ENCODE measurements at regions not wholly inside any gene's neighbourhood (a gene's known extent, or its start where the extent isn't known, plus 50 kb on each side); places are given as distances from the start of the nearest gene placed in this dataset.
A peak's percentile ranks its signal among the peaks of the same experiment; 100 is the strongest.

GRCh38 chr5:33275391-33275790 lies 165.4 kb upstream of the TARS1 start:
- DNase-seq (ENCODE audit: low read depth in 2 of 3, low spot score in 2 of 3): no peak

GRCh38 chr5:33275921-33276627 lies 164.7 kb upstream of the TARS1 start:
- peak in 1 of 3 donors; percentile 54 for DNase-seq (ENCODE audit: low read depth in 2 of 3, low spot score in 2 of 3)

- no peak for DNase-seq (ENCODE audit: low read depth in 2 of 3, low spot score in 2 of 3)
Observed at GRCh38 chr5:33276628-33276950, 164.2 kb upstream of the TARS1 start.

- DNase-seq (ENCODE audit: low read depth in 2 of 3, low spot score in 2 of 3): no peak
Observed at GRCh38 chr5:33277061-33277650, 163.6 kb upstream of the TARS1 start.

- no peak for DNase-seq (ENCODE audit: low read depth in 2 of 3, low spot score in 2 of 3)
Observed at GRCh38 chr5:33281431-33281843, 159.3 kb upstream of the TARS1 start.

GRCh38 chr5:33282157-33282556 lies 158.6 kb upstream of the TARS1 start:
- DNase-seq (ENCODE audit: low read depth in 2 of 3, low spot score in 2 of 3): no peak

- no peak for DNase-seq (ENCODE audit: low read depth in 2 of 3, low spot score in 2 of 3)
Observed at GRCh38 chr5:33282696-33283095, 158.1 kb upstream of the TARS1 start.

- no peak for DNase-seq (ENCODE audit: low read depth in 2 of 3, low spot score in 2 of 3)
Observed at GRCh38 chr5:33283243-33283642, 157.5 kb upstream of the TARS1 start.

GRCh38 chr5:33284681-33285080 lies 156.1 kb upstream of the TARS1 start:
- no peak for DNase-seq (ENCODE audit: low read depth in 2 of 3, low spot score in 2 of 3)

GRCh38 chr5:33287242-33287641 lies 153.5 kb upstream of the TARS1 start:
- no peak for DNase-seq (ENCODE audit: low read depth in 2 of 3, low spot score in 2 of 3)

GRCh38 chr5:33291216-33292000 lies 149.4 kb upstream of the TARS1 start:
- no peak for DNase-seq (ENCODE audit: low read depth in 2 of 3, low spot score in 2 of 3)

GRCh38 chr5:33297760-33298216 lies 143.0 kb upstream of the TARS1 start:
- DNase-seq (ENCODE audit: low read depth in 2 of 3, low spot score in 2 of 3): no peak

- peak in 2 of 3 donors; percentile 24 to 48 for DNase-seq (ENCODE audit: low read depth in 2 of 3, low spot score in 2 of 3)
Observed at GRCh38 chr5:33299621-33300208, 141.1 kb upstream of the TARS1 start.

GRCh38 chr5:33300209-33300742 lies 140.5 kb upstream of the TARS1 start:
- peak in 1 of 3 donors; percentile 65 for DNase-seq (ENCODE audit: low read depth in 2 of 3, low spot score in 2 of 3)

- no peak for DNase-seq (ENCODE audit: low read depth in 2 of 3, low spot score in 2 of 3)
Observed at GRCh38 chr5:33303579-33304095, 137.1 kb upstream of the TARS1 start.

- DNase-seq (ENCODE audit: low read depth in 2 of 3, low spot score in 2 of 3): no peak
Observed at GRCh38 chr5:33304601-33305000, 136.2 kb upstream of the TARS1 start.

- DNase-seq (ENCODE audit: low read depth in 2 of 3, low spot score in 2 of 3): no peak
Observed at GRCh38 chr5:33305572-33305971, 135.2 kb upstream of the TARS1 start.

- no peak for DNase-seq (ENCODE audit: low read depth in 2 of 3, low spot score in 2 of 3)
Observed at GRCh38 chr5:33306758-33307157, 134.0 kb upstream of the TARS1 start.

GRCh38 chr5:33308586-33308985 lies 132.2 kb upstream of the TARS1 start:
- DNase-seq (ENCODE audit: low read depth in 2 of 3, low spot score in 2 of 3): no peak

GRCh38 chr5:33309068-33309467 lies 131.7 kb upstream of the TARS1 start:
- no peak for DNase-seq (ENCODE audit: low read depth in 2 of 3, low spot score in 2 of 3)

All from hematopoietic multipotent progenitor cell (in vitro differentiated cells).